Sigmoid colon (tissue), 4 donors: ENCODE measurements at regions not wholly inside any gene's neighbourhood (a gene's known extent, or its start where the extent isn't known, plus 50 kb on each side); places are given as distances from the start of the nearest gene placed in this dataset.

Experiments used
- EP300 ChIP-seq, 4 donors: sonication (generic); formaldehyde crosslinking; IDR thresholded peaks; one replicate each; pipeline ENCODE4 v1.6.1; 2017; ENCODE audit warnings: antibody characterized with exemption in 4 of 4
- POLR2A ChIP-seq, 2 donors: fragments of 450-650 bp; IDR thresholded peaks; one replicate each; pipeline ENCODE4 v1.6.1; 2016; ENCODE audit warnings: antibody characterized with exemption in 2 of 2, mild to moderate bottlenecking in 2 of 2, moderate library complexity in 2 of 2
- POLR2AphosphoS5 ChIP-seq, 4 donors: sonication (generic); formaldehyde crosslinking; IDR thresholded peaks; one replicate each; pipeline ENCODE4 v1.6.1; 2017; ENCODE audit warnings: antibody characterized with exemption in 4 of 4
- TF ChIP-seq, protein P1 (sequence below), 4 experiments: fragments of 450-650 bp in 3 of 4; fragments of 200-600 bp in 1 of 4; IDR thresholded peaks; one replicate each; pipeline ENCODE4 v1.5.1; 2016 to 2019; ENCODE audit warnings: antibody characterized with exemption in 4 of 4, mild to moderate bottlenecking in 3 of 4, moderate library complexity in 2 of 4

DNA sequence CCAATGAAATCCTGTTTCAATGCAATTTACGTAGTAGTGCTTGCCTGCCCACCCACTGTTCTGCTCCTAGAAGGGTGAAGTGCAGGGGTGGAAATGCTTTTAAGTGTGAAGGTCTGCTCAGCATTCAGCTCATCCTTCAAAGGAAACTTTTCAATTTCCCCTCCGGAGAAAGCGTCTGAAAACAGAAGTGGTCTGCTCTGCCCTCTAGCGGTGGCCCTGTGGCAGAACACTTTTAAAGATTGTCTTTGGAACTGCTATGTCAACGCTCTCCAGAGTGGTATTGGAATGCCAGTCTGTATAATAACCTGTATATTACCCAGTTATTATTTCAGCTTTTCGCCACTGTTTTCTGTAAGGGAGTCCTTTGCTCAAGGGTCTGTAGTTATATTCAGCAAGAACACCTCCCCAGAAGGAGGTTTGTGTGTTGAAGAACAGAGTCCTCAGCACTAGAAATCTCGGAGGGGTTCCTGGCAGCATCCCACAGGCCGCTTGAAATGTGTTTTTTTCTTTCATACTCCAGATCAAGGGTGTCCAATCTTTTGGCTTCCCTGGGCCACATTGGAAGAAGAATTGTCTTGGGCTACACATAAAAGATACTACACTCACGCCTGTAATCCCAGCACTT lies 63.1 kb upstream of the KLHL31 start:
- TF ChIP-seq, protein P1, sequence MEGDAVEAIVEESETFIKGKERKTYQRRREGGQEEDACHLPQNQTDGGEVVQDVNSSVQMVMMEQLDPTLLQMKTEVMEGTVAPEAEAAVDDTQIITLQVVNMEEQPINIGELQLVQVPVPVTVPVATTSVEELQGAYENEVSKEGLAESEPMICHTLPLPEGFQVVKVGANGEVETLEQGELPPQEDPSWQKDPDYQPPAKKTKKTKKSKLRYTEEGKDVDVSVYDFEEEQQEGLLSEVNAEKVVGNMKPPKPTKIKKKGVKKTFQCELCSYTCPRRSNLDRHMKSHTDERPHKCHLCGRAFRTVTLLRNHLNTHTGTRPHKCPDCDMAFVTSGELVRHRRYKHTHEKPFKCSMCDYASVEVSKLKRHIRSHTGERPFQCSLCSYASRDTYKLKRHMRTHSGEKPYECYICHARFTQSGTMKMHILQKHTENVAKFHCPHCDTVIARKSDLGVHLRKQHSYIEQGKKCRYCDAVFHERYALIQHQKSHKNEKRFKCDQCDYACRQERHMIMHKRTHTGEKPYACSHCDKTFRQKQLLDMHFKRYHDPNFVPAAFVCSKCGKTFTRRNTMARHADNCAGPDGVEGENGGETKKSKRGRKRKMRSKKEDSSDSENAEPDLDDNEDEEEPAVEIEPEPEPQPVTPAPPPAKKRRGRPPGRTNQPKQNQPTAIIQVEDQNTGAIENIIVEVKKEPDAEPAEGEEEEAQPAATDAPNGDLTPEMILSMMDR (IDR thresholded peaks at IDR 0.05), result peak; percentile 50 to 76 (median 73)
- TF ChIP-seq POLR2A (IDR thresholded peaks at IDR 0.05) (no peak), EP300 (IDR thresholded peaks at IDR 0.05) (no peak), POLR2AphosphoS5 (IDR thresholded peaks at IDR 0.05) (no peak)
